ENCODE measurements at regions not wholly inside any gene's neighbourhood (a gene's known extent, or its start where the extent isn't known, plus 50 kb on each side); places are given as distances from the start of the nearest gene placed in this dataset.

DNA sequence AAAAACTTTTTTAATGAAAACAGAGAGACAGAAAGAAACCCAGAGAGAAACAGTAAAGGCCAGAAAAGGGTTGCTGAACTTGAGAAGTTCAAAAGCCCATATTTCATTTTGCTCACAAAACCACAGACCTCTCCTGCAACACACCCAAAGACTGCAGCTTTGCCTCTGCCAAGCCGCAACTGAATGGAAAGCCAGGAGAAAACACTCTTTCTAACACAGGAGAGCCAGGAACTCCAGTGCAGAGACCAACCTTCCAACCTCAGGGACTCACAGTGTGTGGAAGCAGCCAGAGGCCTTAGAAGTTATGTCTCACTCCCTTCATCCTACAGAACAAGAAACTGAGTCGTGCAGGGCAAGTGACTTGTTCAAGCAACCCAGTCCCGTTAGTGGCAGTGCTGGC, 163.1 kb upstream of the HES1 start:
- Mint-ChIP-seq H3K27ac (peak overlapping the region; percentile 78), H3K27me3 (ENCODE audit: low read depth) (no peaks in the 10 kb centered on the region), H3K9me3 (no peaks in the 10 kb centered on the region), H3K36me3 (no peaks in the 10 kb centered on the region), H3K4me1 (peaks cover 55% of the 10 kb centered on the region), H3K4me3 (no peak overlapping the region)
- DNase-seq (ENCODE audit: low spot score in 2 of 2, unreplicated experiment in 2 of 2): no peak
- TF ChIP-seq, protein P1, sequence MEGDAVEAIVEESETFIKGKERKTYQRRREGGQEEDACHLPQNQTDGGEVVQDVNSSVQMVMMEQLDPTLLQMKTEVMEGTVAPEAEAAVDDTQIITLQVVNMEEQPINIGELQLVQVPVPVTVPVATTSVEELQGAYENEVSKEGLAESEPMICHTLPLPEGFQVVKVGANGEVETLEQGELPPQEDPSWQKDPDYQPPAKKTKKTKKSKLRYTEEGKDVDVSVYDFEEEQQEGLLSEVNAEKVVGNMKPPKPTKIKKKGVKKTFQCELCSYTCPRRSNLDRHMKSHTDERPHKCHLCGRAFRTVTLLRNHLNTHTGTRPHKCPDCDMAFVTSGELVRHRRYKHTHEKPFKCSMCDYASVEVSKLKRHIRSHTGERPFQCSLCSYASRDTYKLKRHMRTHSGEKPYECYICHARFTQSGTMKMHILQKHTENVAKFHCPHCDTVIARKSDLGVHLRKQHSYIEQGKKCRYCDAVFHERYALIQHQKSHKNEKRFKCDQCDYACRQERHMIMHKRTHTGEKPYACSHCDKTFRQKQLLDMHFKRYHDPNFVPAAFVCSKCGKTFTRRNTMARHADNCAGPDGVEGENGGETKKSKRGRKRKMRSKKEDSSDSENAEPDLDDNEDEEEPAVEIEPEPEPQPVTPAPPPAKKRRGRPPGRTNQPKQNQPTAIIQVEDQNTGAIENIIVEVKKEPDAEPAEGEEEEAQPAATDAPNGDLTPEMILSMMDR (IDR thresholded peaks at IDR 0.05; ENCODE audit: unreplicated experiment): no peak

DNA sequence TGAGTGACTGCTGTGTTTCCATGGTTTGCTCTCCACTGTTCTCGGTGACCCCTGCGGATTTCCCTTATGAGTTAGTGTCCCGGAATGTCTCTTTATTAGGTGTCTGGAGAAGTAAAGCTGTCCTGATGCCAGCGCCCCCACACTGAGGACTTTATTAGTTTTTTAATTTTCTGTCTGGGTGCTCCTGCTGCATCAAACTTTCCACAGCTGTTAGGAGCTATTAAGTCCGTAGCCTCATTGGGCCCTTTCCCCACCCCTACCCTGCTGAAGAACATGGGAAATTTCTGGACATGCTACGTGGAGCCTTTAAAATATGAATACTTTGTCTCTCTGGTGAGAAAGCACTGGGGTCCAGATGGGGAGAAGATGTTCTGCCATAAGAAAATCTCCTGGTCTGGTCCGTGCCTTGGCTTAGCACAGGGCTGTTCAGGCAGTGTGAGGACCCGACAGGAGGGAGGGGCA, 161.7 kb upstream of the HES1 start:
- H3K4me1 Mint-ChIP-seq: peaks cover 63% of the 10 kb centered on the region
- no peaks in the 10 kb centered on the region for H3K36me3 Mint-ChIP-seq
- H3K27me3 Mint-ChIP-seq (ENCODE audit: low read depth): no peaks in the 10 kb centered on the region
- peak overlapping the region; percentile 51 for H3K27ac Mint-ChIP-seq
- no peak overlapping the region for H3K4me3 Mint-ChIP-seq
- no peaks in the 10 kb centered on the region for H3K9me3 Mint-ChIP-seq
- TF ChIP-seq, protein P1 (IDR thresholded peaks at IDR 0.05; ENCODE audit: unreplicated experiment): no peak
- DNase-seq (ENCODE audit: low spot score in 2 of 2, unreplicated experiment in 2 of 2): no peak

DNA sequence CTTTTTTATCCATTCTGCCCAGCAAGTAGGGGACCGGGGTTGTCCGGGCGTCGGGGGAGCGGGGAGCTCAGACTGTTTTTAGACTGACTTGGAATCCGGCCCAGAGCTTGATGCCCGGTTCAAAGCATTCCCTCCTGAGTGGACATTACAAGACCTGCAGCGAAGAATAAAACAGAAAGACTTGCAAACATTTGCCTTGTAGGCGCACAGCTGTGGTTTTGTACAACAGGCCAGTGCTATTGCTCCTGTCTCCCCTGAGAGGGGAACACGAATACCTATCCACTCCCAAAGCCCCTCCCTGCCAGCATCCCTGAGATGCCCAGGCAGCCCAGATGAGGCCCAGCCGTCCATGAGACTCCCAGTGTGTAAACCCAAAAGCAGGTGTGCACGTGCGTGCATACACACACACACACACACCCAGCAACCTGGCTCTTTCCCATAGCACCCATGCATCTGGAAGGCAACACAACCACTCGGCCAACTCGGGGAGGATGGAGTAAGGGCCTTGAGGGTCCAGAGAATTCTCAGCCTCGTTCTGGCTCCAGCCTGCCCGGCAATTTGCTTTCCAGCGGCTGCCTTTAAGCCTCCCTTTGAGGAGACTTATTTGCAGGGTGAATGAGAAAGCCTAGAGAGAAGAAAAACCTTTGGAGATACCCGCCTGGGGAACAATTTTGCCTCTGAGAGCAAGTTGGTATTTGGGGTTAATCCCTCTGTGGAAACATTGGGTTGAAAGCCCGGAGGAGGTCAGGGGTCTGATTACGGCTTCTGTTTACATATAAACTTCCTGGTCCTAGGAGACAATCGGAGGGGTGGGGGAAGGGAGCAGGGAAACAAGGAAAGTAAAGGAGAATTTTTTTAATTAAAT, 161.0 kb upstream of the HES1 start:
- TF ChIP-seq, protein P1 (IDR thresholded peaks at IDR 0.05; ENCODE audit: unreplicated experiment): no peak
- no peak overlapping the region for H3K4me3 Mint-ChIP-seq
- no peak for DNase-seq (ENCODE audit: low spot score in 2 of 2, unreplicated experiment in 2 of 2)
- H3K27ac Mint-ChIP-seq: peak overlapping the region; percentile 51
- H3K4me1 Mint-ChIP-seq: peaks cover 65% of the 10 kb centered on the region
- H3K27me3 Mint-ChIP-seq (ENCODE audit: low read depth): no peaks in the 10 kb centered on the region
- H3K9me3 Mint-ChIP-seq: no peaks in the 10 kb centered on the region
- H3K36me3 Mint-ChIP-seq: no peaks in the 10 kb centered on the region

DNA sequence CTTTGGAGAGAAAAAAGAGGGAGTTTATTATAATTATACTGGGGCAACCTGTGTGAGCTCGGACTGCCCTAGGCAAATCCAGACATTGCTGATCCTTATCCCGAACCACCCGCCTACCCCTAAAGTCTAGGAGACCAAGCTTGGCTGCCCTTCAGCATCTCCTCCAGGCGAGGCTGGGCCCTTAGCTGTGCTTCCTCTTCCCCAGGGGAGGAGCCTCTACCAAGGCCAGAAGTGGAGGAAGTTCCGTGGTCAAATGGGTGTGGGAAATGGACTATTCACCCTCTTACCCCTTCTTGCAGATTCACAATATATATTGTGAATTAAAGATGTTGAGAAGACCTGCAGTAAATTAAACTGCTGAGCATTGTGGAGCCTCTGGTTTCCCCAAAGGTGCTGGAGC, 158.3 kb upstream of the HES1 start:
- no peaks in the 10 kb centered on the region for H3K27me3 Mint-ChIP-seq (ENCODE audit: low read depth)
- H3K27ac Mint-ChIP-seq: no peak overlapping the region
- peaks cover 48% of the 10 kb centered on the region for H3K4me1 Mint-ChIP-seq
- H3K4me3 Mint-ChIP-seq: no peak overlapping the region
- no peaks in the 10 kb centered on the region for H3K9me3 Mint-ChIP-seq
- TF ChIP-seq, protein P1 (IDR thresholded peaks at IDR 0.05; ENCODE audit: unreplicated experiment): no peak
- H3K36me3 Mint-ChIP-seq: no peaks in the 10 kb centered on the region
- no peak for DNase-seq (ENCODE audit: low spot score in 2 of 2, unreplicated experiment in 2 of 2)

DNA sequence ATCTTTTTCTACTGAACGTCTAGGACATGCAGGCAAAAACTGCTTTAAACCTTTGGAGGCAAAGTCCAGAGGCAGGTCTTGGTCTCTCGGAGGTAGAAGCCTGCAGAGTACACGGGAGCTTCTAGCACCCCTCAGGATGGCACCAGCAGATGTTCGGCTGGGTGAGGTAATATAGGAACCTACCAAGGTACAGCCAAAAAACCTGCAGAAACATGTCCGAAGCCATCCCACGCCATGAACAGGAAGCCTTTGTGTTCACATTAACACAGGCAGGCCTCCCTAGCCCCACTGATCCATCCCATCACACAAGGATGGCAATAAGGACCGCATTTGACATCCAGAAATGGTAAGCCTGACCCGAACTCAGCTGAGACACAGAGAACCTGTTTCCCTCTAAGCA, 157.9 kb upstream of the HES1 start:
- no peak overlapping the region for H3K27ac Mint-ChIP-seq
- H3K36me3 Mint-ChIP-seq: no peaks in the 10 kb centered on the region
- peaks cover 44% of the 10 kb centered on the region for H3K4me1 Mint-ChIP-seq
- H3K27me3 Mint-ChIP-seq (ENCODE audit: low read depth): no peaks in the 10 kb centered on the region
- H3K9me3 Mint-ChIP-seq: no peaks in the 10 kb centered on the region
- H3K4me3 Mint-ChIP-seq: no peak overlapping the region
- DNase-seq (ENCODE audit: low spot score in 2 of 2, unreplicated experiment in 2 of 2): no peak
- TF ChIP-seq, protein P1 (IDR thresholded peaks at IDR 0.05; ENCODE audit: unreplicated experiment): no peak
